MM.1S (cell line): ENCODE measurements at regions not wholly inside any gene's neighbourhood (a gene's known extent, or its start where the extent isn't known, plus 50 kb on each side); places are given as distances from the start of the nearest gene placed in this dataset.

ENCODE experiments used
- EZH2 ChIP-seq: fragments of 300-600 bp; sonication (generic); optimal IDR thresholded peaks from 2 replicates; pipeline ENCODE3; 2017; ENCODE audit warnings: low read depth, mild to moderate bottlenecking, antibody characterized with exemption, low read length, mixed read lengths
- EZH2phosphoT487 ChIP-seq: fragments of 300-600 bp; sonication (generic); IDR thresholded peaks from 2 replicates; pipeline ENCODE4 v1.6.1; 2018; ENCODE audit warnings: antibody characterized with exemption, low read length
- TF ChIP-seq, protein P1 (sequence below): fragments of 300-600 bp; sonication (generic); IDR thresholded peaks from 2 replicates; pipeline ENCODE4 v1.5.1; 2016; ENCODE audit warnings: antibody characterized with exemption, low read length, mixed read lengths

DNA sequence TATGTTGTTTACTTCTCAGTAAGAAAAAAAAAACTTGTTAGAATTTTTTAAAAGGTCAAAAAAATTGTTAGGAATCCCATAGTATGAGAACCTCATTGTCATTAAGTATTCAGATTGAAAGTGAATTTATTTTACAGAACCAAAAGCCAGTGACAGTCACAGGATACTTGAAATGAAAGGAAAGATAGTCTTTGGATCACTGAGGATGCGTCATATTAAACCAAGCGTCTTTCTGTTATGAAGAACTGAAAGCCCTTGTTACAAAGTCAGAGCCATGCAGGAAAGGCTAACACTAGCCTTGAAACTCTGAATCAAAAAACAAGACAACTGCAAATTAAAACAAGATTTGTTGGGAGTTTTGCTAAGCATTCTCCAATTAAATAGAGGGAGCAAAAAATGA lies 1348.0 kb upstream of the SLC10A2 start:
- TF ChIP-seq, protein P1, sequence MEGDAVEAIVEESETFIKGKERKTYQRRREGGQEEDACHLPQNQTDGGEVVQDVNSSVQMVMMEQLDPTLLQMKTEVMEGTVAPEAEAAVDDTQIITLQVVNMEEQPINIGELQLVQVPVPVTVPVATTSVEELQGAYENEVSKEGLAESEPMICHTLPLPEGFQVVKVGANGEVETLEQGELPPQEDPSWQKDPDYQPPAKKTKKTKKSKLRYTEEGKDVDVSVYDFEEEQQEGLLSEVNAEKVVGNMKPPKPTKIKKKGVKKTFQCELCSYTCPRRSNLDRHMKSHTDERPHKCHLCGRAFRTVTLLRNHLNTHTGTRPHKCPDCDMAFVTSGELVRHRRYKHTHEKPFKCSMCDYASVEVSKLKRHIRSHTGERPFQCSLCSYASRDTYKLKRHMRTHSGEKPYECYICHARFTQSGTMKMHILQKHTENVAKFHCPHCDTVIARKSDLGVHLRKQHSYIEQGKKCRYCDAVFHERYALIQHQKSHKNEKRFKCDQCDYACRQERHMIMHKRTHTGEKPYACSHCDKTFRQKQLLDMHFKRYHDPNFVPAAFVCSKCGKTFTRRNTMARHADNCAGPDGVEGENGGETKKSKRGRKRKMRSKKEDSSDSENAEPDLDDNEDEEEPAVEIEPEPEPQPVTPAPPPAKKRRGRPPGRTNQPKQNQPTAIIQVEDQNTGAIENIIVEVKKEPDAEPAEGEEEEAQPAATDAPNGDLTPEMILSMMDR = no peak
- TF ChIP-seq EZH2 (no peak), EZH2phosphoT487 (no peak)
